ENCODE measurements at regions not wholly inside any gene's neighbourhood (a gene's known extent, or its start where the extent isn't known, plus 50 kb on each side); places are given as distances from the start of the nearest gene placed in this dataset.

GRCh38 chr5:159780246-159780645 lies 136.0 kb upstream of the ADRA1B start:
- H3K4me3 ChIP-seq (ENCODE audit: low read length): no peak overlapping the region
- no peak overlapping the region for H2BK120ac ChIP-seq (ENCODE audit: low read depth, low read length)
- H3K36me3 ChIP-seq (ENCODE audit: control insufficient read depth, insufficient read depth, low read length): no peaks in the 10 kb centered on the region
- no CpG with 5 or more reads among the region's 3 CpGs for WGBS (ENCODE audit: extremely low coverage, insufficient coverage, low lambda C conversion rate)
- no peak overlapping the region for H2BK5ac ChIP-seq (ENCODE audit: low read length)
- no peaks in the 10 kb centered on the region for H3K79me1 ChIP-seq (ENCODE audit: low read length)
- no peak overlapping the region for H3K18ac ChIP-seq (ENCODE audit: low read length)
- no peak overlapping the region for H2BK15ac ChIP-seq (replicated peaks; ENCODE audit: low read depth)
- H4K8ac ChIP-seq (ENCODE audit: low read depth, low read length): no peak overlapping the region
- no peak overlapping the region for H3K4ac ChIP-seq (ENCODE audit: low read depth, low read length)
- no peak overlapping the region for H2AK5ac ChIP-seq (ENCODE audit: low read length)
- DNase-seq: no peak
- no peak overlapping the region for H3K56ac ChIP-seq (ENCODE audit: low read length)
- H3K9ac ChIP-seq (ENCODE audit: low read length): no peak overlapping the region
- H3K4me2 ChIP-seq (ENCODE audit: low read length): no peak overlapping the region
- no peaks in the 10 kb centered on the region for H3K4me1 ChIP-seq (ENCODE audit: control insufficient read depth, low read depth, low read length)
- H3K27me3 ChIP-seq (ENCODE audit: insufficient read depth, low read length, poor library complexity): no peaks in the 10 kb centered on the region
- no peak overlapping the region for H4K5ac ChIP-seq (ENCODE audit: low read length)
- H3K79me2 ChIP-seq (ENCODE audit: control insufficient read depth, insufficient read depth, low read length): no peaks in the 10 kb centered on the region
- H3K27ac ChIP-seq (ENCODE audit: low read depth, low read length): no peak overlapping the region
- H3K23ac ChIP-seq (ENCODE audit: low read length): no peak overlapping the region

GRCh38 chr5:159781626-159782157 lies 134.6 kb upstream of the ADRA1B start:
- H3K27me3 ChIP-seq (ENCODE audit: insufficient read depth, low read length, poor library complexity): no peaks in the 10 kb centered on the region
- no CpG with 5 or more reads among the region's 3 CpGs for WGBS (ENCODE audit: extremely low coverage, insufficient coverage, low lambda C conversion rate)
- H3K23ac ChIP-seq (ENCODE audit: low read length): no peak overlapping the region
- H3K4me1 ChIP-seq (ENCODE audit: control insufficient read depth, low read depth, low read length): no peaks in the 10 kb centered on the region
- H2AK5ac ChIP-seq (ENCODE audit: low read length): no peak overlapping the region
- H3K79me2 ChIP-seq (ENCODE audit: control insufficient read depth, insufficient read depth, low read length): no peaks in the 10 kb centered on the region
- no peak overlapping the region for H3K18ac ChIP-seq (ENCODE audit: low read length)
- DNase-seq: no peak
- H3K36me3 ChIP-seq (ENCODE audit: control insufficient read depth, insufficient read depth, low read length): no peaks in the 10 kb centered on the region
- no peak overlapping the region for H3K27ac ChIP-seq (ENCODE audit: low read depth, low read length)
- H4K8ac ChIP-seq (ENCODE audit: low read depth, low read length): no peak overlapping the region
- H2BK5ac ChIP-seq (ENCODE audit: low read length): no peak overlapping the region
- no peak overlapping the region for H3K56ac ChIP-seq (ENCODE audit: low read length)
- H2BK15ac ChIP-seq (replicated peaks; ENCODE audit: low read depth): no peak overlapping the region
- no peaks in the 10 kb centered on the region for H3K79me1 ChIP-seq (ENCODE audit: low read length)
- no peak overlapping the region for H4K5ac ChIP-seq (ENCODE audit: low read length)
- no peak overlapping the region for H3K4ac ChIP-seq (ENCODE audit: low read depth, low read length)
- no peak overlapping the region for H3K4me3 ChIP-seq (ENCODE audit: low read length)
- no peak overlapping the region for H2BK120ac ChIP-seq (ENCODE audit: low read depth, low read length)
- no peak overlapping the region for H3K4me2 ChIP-seq (ENCODE audit: low read length)
- H3K9ac ChIP-seq (ENCODE audit: low read length): no peak overlapping the region

- H3K4me1 ChIP-seq (ENCODE audit: control insufficient read depth, low read depth, low read length): no peaks in the 10 kb centered on the region
- no peak overlapping the region for H3K27ac ChIP-seq (ENCODE audit: low read depth, low read length)
- no peak overlapping the region for H2AK5ac ChIP-seq (ENCODE audit: low read length)
- no CpG with 5 or more reads among the region's 9 CpGs for WGBS (ENCODE audit: extremely low coverage, insufficient coverage, low lambda C conversion rate)
- H3K36me3 ChIP-seq (ENCODE audit: control insufficient read depth, insufficient read depth, low read length): no peaks in the 10 kb centered on the region
- H4K5ac ChIP-seq (ENCODE audit: low read length): no peak overlapping the region
- no peak overlapping the region for H4K8ac ChIP-seq (ENCODE audit: low read depth, low read length)
- H3K56ac ChIP-seq (ENCODE audit: low read length): no peak overlapping the region
- H3K4me3 ChIP-seq (ENCODE audit: low read length): no peak overlapping the region
- H2BK5ac ChIP-seq (ENCODE audit: low read length): no peak overlapping the region
- H3K79me2 ChIP-seq (ENCODE audit: control insufficient read depth, insufficient read depth, low read length): no peaks in the 10 kb centered on the region
- H3K4me2 ChIP-seq (ENCODE audit: low read length): no peak overlapping the region
- H2BK120ac ChIP-seq (ENCODE audit: low read depth, low read length): no peak overlapping the region
- no peak overlapping the region for H3K9ac ChIP-seq (ENCODE audit: low read length)
- H2BK15ac ChIP-seq (replicated peaks; ENCODE audit: low read depth): no peak overlapping the region
- no peaks in the 10 kb centered on the region for H3K27me3 ChIP-seq (ENCODE audit: insufficient read depth, low read length, poor library complexity)
- no peaks in the 10 kb centered on the region for H3K79me1 ChIP-seq (ENCODE audit: low read length)
- H3K23ac ChIP-seq (ENCODE audit: low read length): no peak overlapping the region
- H3K18ac ChIP-seq (ENCODE audit: low read length): no peak overlapping the region
- DNase-seq: no peak
- no peak overlapping the region for H3K4ac ChIP-seq (ENCODE audit: low read depth, low read length)
Observed at GRCh38 chr5:159782197-159782994, 133.9 kb upstream of the ADRA1B start.

- DNase-seq: no peak
- Histone ChIP-seq H3K4me3 (ENCODE audit: low read length) (no peak overlapping the region), H3K4me1 (ENCODE audit: control insufficient read depth, low read depth, low read length) (no peaks in the 10 kb centered on the region), H3K9ac (ENCODE audit: low read length) (no peak overlapping the region), H3K18ac (ENCODE audit: low read length) (no peak overlapping the region), H3K4ac (ENCODE audit: low read depth, low read length) (no peak overlapping the region), H3K27ac (ENCODE audit: low read depth, low read length) (no peak overlapping the region), H3K36me3 (ENCODE audit: control insufficient read depth, insufficient read depth, low read length) (no peaks in the 10 kb centered on the region), H3K23ac (ENCODE audit: low read length) (no peak overlapping the region), H2AK5ac (ENCODE audit: low read length) (no peak overlapping the region), H3K79me1 (ENCODE audit: low read length) (no peaks in the 10 kb centered on the region), H3K4me2 (ENCODE audit: low read length) (no peak overlapping the region), H2BK120ac (ENCODE audit: low read depth, low read length) (no peak overlapping the region), H2BK5ac (ENCODE audit: low read length) (no peak overlapping the region), H3K27me3 (ENCODE audit: insufficient read depth, low read length, poor library complexity) (no peaks in the 10 kb centered on the region), H4K8ac (ENCODE audit: low read depth, low read length) (no peak overlapping the region), H2BK15ac (replicated peaks; ENCODE audit: low read depth) (no peak overlapping the region), H4K5ac (ENCODE audit: low read length) (no peak overlapping the region), H3K79me2 (ENCODE audit: control insufficient read depth, insufficient read depth, low read length) (no peaks in the 10 kb centered on the region), H3K56ac (ENCODE audit: low read length) (no peak overlapping the region)
- no CpG with 5 or more reads among the region's 2 CpGs for WGBS (ENCODE audit: extremely low coverage, insufficient coverage, low lambda C conversion rate)
Observed at GRCh38 chr5:159782995-159783300, 133.3 kb upstream of the ADRA1B start.

GRCh38 chr5:159783726-159784247 lies 132.5 kb upstream of the ADRA1B start:
- H3K9ac ChIP-seq (ENCODE audit: low read length): no peak overlapping the region
- H3K4me2 ChIP-seq (ENCODE audit: low read length): no peak overlapping the region
- WGBS (ENCODE audit: extremely low coverage, insufficient coverage, low lambda C conversion rate): no CpG with 5 or more reads among the region's 3 CpGs
- no peaks in the 10 kb centered on the region for H3K27me3 ChIP-seq (ENCODE audit: insufficient read depth, low read length, poor library complexity)
- no peak overlapping the region for H3K18ac ChIP-seq (ENCODE audit: low read length)
- H3K23ac ChIP-seq (ENCODE audit: low read length): no peak overlapping the region
- no peaks in the 10 kb centered on the region for H3K79me2 ChIP-seq (ENCODE audit: control insufficient read depth, insufficient read depth, low read length)
- H2AK5ac ChIP-seq (ENCODE audit: low read length): no peak overlapping the region
- no peak overlapping the region for H2BK120ac ChIP-seq (ENCODE audit: low read depth, low read length)
- H4K5ac ChIP-seq (ENCODE audit: low read length): no peak overlapping the region
- H2BK15ac ChIP-seq (replicated peaks; ENCODE audit: low read depth): no peak overlapping the region
- H3K27ac ChIP-seq (ENCODE audit: low read depth, low read length): no peak overlapping the region
- H3K36me3 ChIP-seq (ENCODE audit: control insufficient read depth, insufficient read depth, low read length): no peaks in the 10 kb centered on the region
- H2BK5ac ChIP-seq (ENCODE audit: low read length): no peak overlapping the region
- no peak overlapping the region for H3K56ac ChIP-seq (ENCODE audit: low read length)
- H4K8ac ChIP-seq (ENCODE audit: low read depth, low read length): no peak overlapping the region
- DNase-seq: no peak
- no peak overlapping the region for H3K4ac ChIP-seq (ENCODE audit: low read depth, low read length)
- H3K4me1 ChIP-seq (ENCODE audit: control insufficient read depth, low read depth, low read length): no peaks in the 10 kb centered on the region
- H3K79me1 ChIP-seq (ENCODE audit: low read length): no peaks in the 10 kb centered on the region
- H3K4me3 ChIP-seq (ENCODE audit: low read length): no peak overlapping the region

GRCh38 chr5:159784993-159785392 lies 131.3 kb upstream of the ADRA1B start:
- no peaks in the 10 kb centered on the region for H3K27me3 ChIP-seq (ENCODE audit: insufficient read depth, low read length, poor library complexity)
- DNase-seq: no peak

More at GRCh38 chr5:159784993-159785392, 131.3 kb upstream of the ADRA1B start:
- Histone ChIP-seq H3K79me2 (ENCODE audit: control insufficient read depth, insufficient read depth, low read length) (no peaks in the 10 kb centered on the region), H3K36me3 (ENCODE audit: control insufficient read depth, insufficient read depth, low read length) (no peaks in the 10 kb centered on the region), H2BK15ac (replicated peaks; ENCODE audit: low read depth) (no peak overlapping the region), H3K4me1 (ENCODE audit: control insufficient read depth, low read depth, low read length) (no peaks in the 10 kb centered on the region), H4K5ac (ENCODE audit: low read length) (no peak overlapping the region), H2BK120ac (ENCODE audit: low read depth, low read length) (no peak overlapping the region), H4K8ac (ENCODE audit: low read depth, low read length) (no peak overlapping the region), H3K4me2 (ENCODE audit: low read length) (no peak overlapping the region), H2AK5ac (ENCODE audit: low read length) (no peak overlapping the region), H2BK5ac (ENCODE audit: low read length) (no peak overlapping the region), H3K18ac (ENCODE audit: low read length) (no peak overlapping the region), H3K4me3 (ENCODE audit: low read length) (no peak overlapping the region), H3K79me1 (ENCODE audit: low read length) (no peaks in the 10 kb centered on the region), H3K56ac (ENCODE audit: low read length) (no peak overlapping the region), H3K27ac (ENCODE audit: low read depth, low read length) (no peak overlapping the region), H3K4ac (ENCODE audit: low read depth, low read length) (no peak overlapping the region), H3K23ac (ENCODE audit: low read length) (no peak overlapping the region), H3K9ac (ENCODE audit: low read length) (no peak overlapping the region)
